ENCODE measurements at regions not wholly inside any gene's neighbourhood (a gene's known extent, or its start where the extent isn't known, plus 50 kb on each side); places are given as distances from the start of the nearest gene placed in this dataset.

DNA sequence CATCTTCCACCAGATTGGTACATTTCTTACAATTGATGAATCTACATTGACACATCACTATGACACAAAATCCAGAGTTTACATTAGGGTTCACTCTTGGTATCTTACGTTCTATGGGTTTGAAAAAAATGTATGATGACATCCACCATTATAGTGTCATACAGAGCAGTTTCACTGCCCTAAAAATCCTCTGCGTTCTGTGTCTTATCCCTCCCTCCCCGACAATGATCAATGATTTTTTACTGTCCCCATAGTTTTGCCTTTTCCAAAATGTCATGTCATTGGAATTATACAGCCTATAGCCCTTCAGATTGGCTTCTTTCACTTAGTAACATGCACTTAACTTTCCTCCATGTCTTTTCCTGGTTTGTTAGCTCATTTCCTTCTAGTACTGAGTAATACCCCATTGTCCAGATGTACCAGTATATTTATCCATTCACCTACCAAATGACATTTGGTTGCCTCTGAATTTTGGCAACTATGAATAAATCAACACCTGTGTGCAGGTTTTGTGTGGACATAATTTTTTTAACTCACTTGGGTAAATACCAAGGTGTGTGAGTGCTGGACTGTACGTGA, 80.9 kb upstream of the CDC42BPA start:
- no peaks in the 10 kb centered on the region for H3K9me3 ChIP-seq (ENCODE audit: control insufficient read depth in 5 of 5, low read length in 5 of 5)
- no peaks in the 10 kb centered on the region for H3K27me3 ChIP-seq (ENCODE audit: control insufficient read depth in 5 of 5, insufficient read depth in 4 of 5, low read length in 5 of 5)
- no peak overlapping the region for H3K9ac ChIP-seq (ENCODE audit: low read length in 5 of 5)

DNA sequence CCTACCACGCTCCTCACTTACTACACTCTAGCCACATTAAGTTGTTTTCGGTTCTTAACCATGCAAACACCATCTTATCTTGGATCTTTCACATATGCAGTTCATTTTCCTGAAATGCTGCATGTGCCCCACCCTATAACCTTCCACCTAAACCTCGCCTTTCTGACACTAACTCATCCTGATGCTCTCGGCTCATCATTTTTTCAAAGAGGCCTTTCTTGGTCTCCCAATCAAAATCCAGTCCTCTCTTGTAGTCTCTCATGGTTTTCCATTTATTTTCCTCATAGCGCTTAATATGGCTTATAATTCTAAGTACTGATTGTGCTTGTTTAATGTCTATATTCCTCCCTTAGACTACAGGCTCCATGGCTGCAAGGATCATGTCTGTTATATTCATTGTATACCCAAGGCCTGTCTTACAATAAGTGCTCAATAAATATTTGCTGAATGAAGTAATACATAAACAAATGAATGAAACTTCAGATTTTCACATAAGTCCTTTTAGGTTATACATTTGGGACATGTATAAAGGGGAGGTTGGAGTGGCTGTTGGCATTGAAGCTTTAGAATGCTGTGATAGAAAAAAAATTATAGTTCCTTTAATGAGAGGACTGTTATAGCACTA, 79.2 kb upstream of the CDC42BPA start:
- Histone ChIP-seq H3K4me3 (ENCODE audit: low read depth in 1 of 5, low read length in 5 of 5) (no peak overlapping the region), H3K36me3 (ENCODE audit: control insufficient read depth in 5 of 5, insufficient read depth in 5 of 5, low read length in 5 of 5) (no peaks in the 10 kb centered on the region), H3K27me3 (ENCODE audit: control insufficient read depth in 5 of 5, insufficient read depth in 4 of 5, low read length in 5 of 5) (no peaks in the 10 kb centered on the region), H3K9ac (ENCODE audit: low read length in 5 of 5) (no peak overlapping the region), H3K27ac (ENCODE audit: low read depth, low read length) (no peak overlapping the region), H3K9me3 (ENCODE audit: control insufficient read depth in 5 of 5, low read length in 5 of 5) (no peaks in the 10 kb centered on the region), H3K4me1 (ENCODE audit: control insufficient read depth in 5 of 5, insufficient read depth in 5 of 5, low read length in 5 of 5) (no peaks in the 10 kb centered on the region)

More for the DNA sequence above, 80.9 kb upstream of the CDC42BPA start:
- Histone ChIP-seq H3K27ac (ENCODE audit: low read depth, low read length) (no peak overlapping the region), H3K4me1 (ENCODE audit: control insufficient read depth in 5 of 5, insufficient read depth in 5 of 5, low read length in 5 of 5) (no peaks in the 10 kb centered on the region), H3K36me3 (ENCODE audit: control insufficient read depth in 5 of 5, insufficient read depth in 5 of 5, low read length in 5 of 5) (no peaks in the 10 kb centered on the region), H3K4me3 (ENCODE audit: low read depth in 1 of 5, low read length in 5 of 5) (no peak overlapping the region)

DNA sequence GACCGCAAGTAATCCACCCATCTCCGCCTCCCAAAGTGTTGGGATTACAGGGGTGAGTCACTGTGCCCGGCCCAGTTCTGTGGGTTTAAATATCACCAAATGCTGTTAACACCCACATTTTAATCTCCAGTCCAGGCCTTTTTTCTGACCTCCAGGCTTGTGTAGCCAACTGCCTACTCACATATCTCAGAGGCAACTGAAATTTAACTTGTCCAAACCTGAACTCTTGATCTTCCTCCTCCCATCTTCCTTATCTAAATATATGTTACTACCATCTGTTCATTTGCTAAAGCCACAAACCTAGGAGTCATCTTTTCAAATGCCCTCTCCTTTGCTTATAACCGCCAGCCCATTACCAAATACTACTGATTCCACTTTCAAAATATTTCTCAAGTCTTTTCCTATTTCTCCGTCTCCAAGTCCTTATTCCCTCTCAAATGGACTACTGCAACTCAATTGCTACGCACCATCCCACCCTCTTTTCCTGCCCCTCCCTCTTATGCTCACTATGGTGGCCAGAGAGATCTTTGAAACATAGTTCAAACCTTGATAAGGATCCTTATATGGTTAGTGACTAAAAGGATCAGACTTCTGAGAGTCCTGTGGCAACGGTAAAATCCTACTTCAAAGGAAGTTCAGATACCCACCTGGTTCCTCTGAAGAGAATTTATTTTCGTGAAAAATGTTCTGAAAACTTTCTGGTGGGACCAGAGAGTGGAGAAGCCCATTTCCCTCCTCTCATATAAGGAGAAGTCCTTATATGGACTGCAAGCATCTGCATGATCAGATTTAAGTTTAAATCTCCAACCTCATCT, 78.5 kb upstream of the CDC42BPA start:
- Histone ChIP-seq H3K9ac (ENCODE audit: low read length in 5 of 5) (no peak overlapping the region), H3K4me1 (ENCODE audit: control insufficient read depth in 5 of 5, insufficient read depth in 5 of 5, low read length in 5 of 5) (no peaks in the 10 kb centered on the region)

DNA sequence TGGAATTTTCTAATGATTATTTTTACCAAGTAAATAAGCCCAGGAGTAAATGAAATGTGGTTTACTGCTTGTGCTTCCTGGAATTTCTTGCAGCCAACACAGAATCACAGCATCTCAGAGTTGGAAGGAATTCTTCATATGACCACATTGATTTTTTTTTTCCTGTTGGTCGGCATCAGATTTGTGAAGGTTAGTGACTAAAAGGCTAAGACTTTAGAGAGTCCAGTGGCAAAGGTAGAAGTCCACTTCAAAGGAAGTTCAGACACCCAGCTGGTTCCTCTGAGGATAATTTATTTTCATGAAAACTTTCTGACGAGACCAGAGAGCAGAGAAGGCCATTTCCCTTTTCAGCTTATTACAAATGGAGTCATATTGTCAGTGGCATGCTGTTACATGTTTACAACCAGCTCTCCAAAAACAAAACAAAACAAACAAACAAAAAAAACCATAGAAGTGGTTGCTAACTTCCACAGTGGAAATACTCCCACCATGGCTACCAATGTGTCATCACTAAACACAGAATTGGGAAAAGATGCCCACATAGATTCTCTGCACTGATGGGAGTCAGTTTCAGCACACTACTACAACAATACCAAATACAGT, 77.2 kb upstream of the CDC42BPA start:
- Histone ChIP-seq H3K9me3 (ENCODE audit: control insufficient read depth in 5 of 5, low read length in 5 of 5) (no peaks in the 10 kb centered on the region), H3K4me3 (ENCODE audit: low read depth in 1 of 5, low read length in 5 of 5) (no peak overlapping the region), H3K4me1 (ENCODE audit: control insufficient read depth in 5 of 5, insufficient read depth in 5 of 5, low read length in 5 of 5) (no peaks in the 10 kb centered on the region), H3K36me3 (ENCODE audit: control insufficient read depth in 5 of 5, insufficient read depth in 5 of 5, low read length in 5 of 5) (no peaks in the 10 kb centered on the region), H3K27me3 (ENCODE audit: control insufficient read depth in 5 of 5, insufficient read depth in 4 of 5, low read length in 5 of 5) (no peaks in the 10 kb centered on the region), H3K27ac (ENCODE audit: low read depth, low read length) (no peak overlapping the region), H3K9ac (ENCODE audit: low read length in 5 of 5) (no peak overlapping the region)

More for the DNA sequence above, 78.5 kb upstream of the CDC42BPA start:
- Histone ChIP-seq H3K27ac (ENCODE audit: low read depth, low read length) (no peak overlapping the region), H3K36me3 (ENCODE audit: control insufficient read depth in 5 of 5, insufficient read depth in 5 of 5, low read length in 5 of 5) (no peaks in the 10 kb centered on the region), H3K4me3 (ENCODE audit: low read depth in 1 of 5, low read length in 5 of 5) (no peak overlapping the region), H3K9me3 (ENCODE audit: control insufficient read depth in 5 of 5, low read length in 5 of 5) (no peaks in the 10 kb centered on the region), H3K27me3 (ENCODE audit: control insufficient read depth in 5 of 5, insufficient read depth in 4 of 5, low read length in 5 of 5) (no peaks in the 10 kb centered on the region)

DNA sequence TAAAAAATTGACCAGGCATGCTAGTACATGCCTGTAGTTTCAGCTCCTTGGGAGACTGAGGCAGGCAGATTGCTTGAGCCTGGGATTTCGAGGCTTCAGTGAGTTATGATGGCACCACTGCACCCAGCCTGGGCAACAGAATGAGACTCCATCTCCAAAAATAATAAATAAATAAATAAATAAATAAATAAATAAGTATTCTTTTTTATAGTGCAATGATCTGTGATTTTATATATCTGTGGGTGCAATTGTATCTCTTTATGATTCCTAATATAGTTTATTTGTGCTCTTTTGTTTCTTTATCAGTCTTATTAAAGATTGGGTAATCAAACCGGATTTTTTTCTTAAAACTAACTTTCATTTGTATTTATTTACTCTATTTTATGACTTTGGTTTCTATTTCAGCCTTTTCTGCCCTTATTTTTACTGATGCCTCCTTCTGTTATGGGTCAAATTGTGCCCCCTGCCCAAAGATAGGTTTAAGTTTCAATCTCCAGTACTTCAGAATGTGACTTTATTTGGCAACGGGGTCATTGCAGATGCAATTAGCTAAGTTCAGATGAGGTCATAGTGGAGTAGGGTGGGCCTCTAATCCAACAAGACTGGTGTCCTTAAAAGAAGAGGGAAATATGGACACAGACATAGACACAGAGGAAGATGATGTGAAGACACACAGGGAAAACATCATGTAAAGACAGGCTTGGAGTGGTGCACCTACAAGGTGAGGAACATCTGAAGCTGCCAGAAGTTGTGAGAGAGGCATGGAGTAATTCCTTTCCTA, 74.9 kb upstream of the CDC42BPA start:
- H3K4me1 ChIP-seq (ENCODE audit: control insufficient read depth in 5 of 5, insufficient read depth in 5 of 5, low read length in 5 of 5), result peaks cover 0 to 6% (median 0%) of the 10 kb centered on the region in 5 donors
- H3K9ac ChIP-seq (ENCODE audit: low read length in 5 of 5), result no peak overlapping the region
- H3K27me3 ChIP-seq (ENCODE audit: control insufficient read depth in 5 of 5, insufficient read depth in 4 of 5, low read length in 5 of 5), result no peaks in the 10 kb centered on the region
- H3K36me3 ChIP-seq (ENCODE audit: control insufficient read depth in 5 of 5, insufficient read depth in 5 of 5, low read length in 5 of 5), result no peaks in the 10 kb centered on the region
- no peak overlapping the region for H3K27ac ChIP-seq (ENCODE audit: low read depth, low read length)
- H3K4me3 ChIP-seq (ENCODE audit: low read depth in 1 of 5, low read length in 5 of 5), result no peak overlapping the region
- no peaks in the 10 kb centered on the region for H3K9me3 ChIP-seq (ENCODE audit: control insufficient read depth in 5 of 5, low read length in 5 of 5)

DNA sequence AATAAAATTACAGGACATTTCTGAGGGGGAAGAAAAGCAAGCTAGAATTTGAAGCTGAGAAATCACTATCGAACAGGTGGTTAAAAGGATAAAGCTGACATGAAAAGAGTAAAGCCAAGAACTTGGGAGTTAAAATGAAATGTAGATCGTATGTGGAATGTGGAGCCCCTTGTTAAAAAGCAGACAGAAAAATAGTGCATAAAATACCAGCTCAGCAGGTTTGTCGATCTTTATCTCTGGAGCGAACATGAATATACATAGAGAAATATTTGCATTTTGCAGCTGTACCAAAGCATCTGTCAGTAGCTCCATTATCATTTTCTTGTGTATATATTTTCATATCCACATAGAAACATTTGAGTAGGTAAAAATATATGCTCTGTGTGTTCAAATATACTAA, 73.6 kb upstream of the CDC42BPA start:
- no peak overlapping the region for H3K27ac ChIP-seq (ENCODE audit: low read depth, low read length)
- no peak overlapping the region for H3K4me3 ChIP-seq (ENCODE audit: low read depth in 1 of 5, low read length in 5 of 5)
- H3K36me3 ChIP-seq (ENCODE audit: control insufficient read depth in 5 of 5, insufficient read depth in 5 of 5, low read length in 5 of 5), result no peaks in the 10 kb centered on the region
- H3K27me3 ChIP-seq (ENCODE audit: control insufficient read depth in 5 of 5, insufficient read depth in 4 of 5, low read length in 5 of 5), result no peaks in the 10 kb centered on the region
- no peak overlapping the region for H3K9ac ChIP-seq (ENCODE audit: low read length in 5 of 5)
- no peaks in the 10 kb centered on the region for H3K9me3 ChIP-seq (ENCODE audit: control insufficient read depth in 5 of 5, low read length in 5 of 5)
- peaks cover 0 to 6% (median 0%) of the 10 kb centered on the region in 5 donors for H3K4me1 ChIP-seq (ENCODE audit: control insufficient read depth in 5 of 5, insufficient read depth in 5 of 5, low read length in 5 of 5)

DNA sequence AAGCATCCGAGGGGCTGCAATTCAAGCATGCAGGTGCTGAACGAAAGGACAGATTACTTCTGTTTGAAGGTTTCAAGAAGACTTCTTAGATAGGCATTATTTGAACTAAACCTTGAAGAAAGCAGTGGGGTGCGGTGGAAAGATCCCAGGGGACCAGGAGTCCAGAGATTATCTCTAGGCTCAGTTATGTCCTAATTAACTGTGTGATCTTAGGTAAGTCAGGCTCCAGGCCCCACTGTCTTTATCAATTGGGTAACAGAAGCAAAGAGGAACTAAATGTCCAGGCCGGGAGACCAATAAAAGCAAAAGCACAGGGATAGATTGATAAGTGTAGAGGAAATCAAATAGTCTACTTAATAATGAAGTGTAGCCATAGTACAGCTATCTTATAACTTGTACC, 72.9 kb upstream of the CDC42BPA start:
- no peak overlapping the region for H3K27ac ChIP-seq (ENCODE audit: low read depth, low read length)

DNA sequence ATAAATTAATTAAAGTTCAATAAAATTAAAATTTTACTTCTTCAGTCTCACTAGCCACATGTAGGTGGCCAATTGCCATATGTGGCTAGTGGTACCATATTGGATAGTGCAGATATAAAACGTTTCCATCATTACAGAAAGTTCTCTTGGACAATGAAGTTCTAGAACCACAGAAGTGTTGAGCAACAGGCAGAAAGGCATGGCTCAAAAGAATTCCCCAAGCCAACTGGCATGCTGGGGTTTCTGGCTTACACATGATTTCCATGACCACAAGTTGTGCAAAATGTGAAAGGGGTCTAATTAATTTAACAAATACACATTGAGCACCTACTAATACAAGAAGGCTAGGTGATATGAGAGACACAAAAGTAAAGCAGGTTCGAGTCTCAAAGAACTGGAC, 72.2 kb upstream of the CDC42BPA start:
- H3K27ac ChIP-seq (ENCODE audit: low read depth, low read length), result no peak overlapping the region
- H3K9ac ChIP-seq (ENCODE audit: low read length in 5 of 5), result no peak overlapping the region
- H3K36me3 ChIP-seq (ENCODE audit: control insufficient read depth in 5 of 5, insufficient read depth in 5 of 5, low read length in 5 of 5), result no peaks in the 10 kb centered on the region
- H3K4me1 ChIP-seq (ENCODE audit: control insufficient read depth in 5 of 5, insufficient read depth in 5 of 5, low read length in 5 of 5), result peaks cover 0 to 6% (median 0%) of the 10 kb centered on the region in 5 donors
- no peaks in the 10 kb centered on the region for H3K9me3 ChIP-seq (ENCODE audit: control insufficient read depth in 5 of 5, low read length in 5 of 5)
- H3K4me3 ChIP-seq (ENCODE audit: low read depth in 1 of 5, low read length in 5 of 5), result no peak overlapping the region
- no peaks in the 10 kb centered on the region for H3K27me3 ChIP-seq (ENCODE audit: control insufficient read depth in 5 of 5, insufficient read depth in 4 of 5, low read length in 5 of 5)

More for the DNA sequence above, 72.9 kb upstream of the CDC42BPA start:
- Histone ChIP-seq H3K36me3 (ENCODE audit: control insufficient read depth in 5 of 5, insufficient read depth in 5 of 5, low read length in 5 of 5) (no peaks in the 10 kb centered on the region), H3K9ac (ENCODE audit: low read length in 5 of 5) (no peak overlapping the region), H3K27me3 (ENCODE audit: control insufficient read depth in 5 of 5, insufficient read depth in 4 of 5, low read length in 5 of 5) (no peaks in the 10 kb centered on the region), H3K4me3 (ENCODE audit: low read depth in 1 of 5, low read length in 5 of 5) (no peak overlapping the region), H3K4me1 (ENCODE audit: control insufficient read depth in 5 of 5, insufficient read depth in 5 of 5, low read length in 5 of 5) (peaks cover 0 to 6% (median 0%) of the 10 kb centered on the region in 5 donors), H3K9me3 (ENCODE audit: control insufficient read depth in 5 of 5, low read length in 5 of 5) (no peaks in the 10 kb centered on the region)

DNA sequence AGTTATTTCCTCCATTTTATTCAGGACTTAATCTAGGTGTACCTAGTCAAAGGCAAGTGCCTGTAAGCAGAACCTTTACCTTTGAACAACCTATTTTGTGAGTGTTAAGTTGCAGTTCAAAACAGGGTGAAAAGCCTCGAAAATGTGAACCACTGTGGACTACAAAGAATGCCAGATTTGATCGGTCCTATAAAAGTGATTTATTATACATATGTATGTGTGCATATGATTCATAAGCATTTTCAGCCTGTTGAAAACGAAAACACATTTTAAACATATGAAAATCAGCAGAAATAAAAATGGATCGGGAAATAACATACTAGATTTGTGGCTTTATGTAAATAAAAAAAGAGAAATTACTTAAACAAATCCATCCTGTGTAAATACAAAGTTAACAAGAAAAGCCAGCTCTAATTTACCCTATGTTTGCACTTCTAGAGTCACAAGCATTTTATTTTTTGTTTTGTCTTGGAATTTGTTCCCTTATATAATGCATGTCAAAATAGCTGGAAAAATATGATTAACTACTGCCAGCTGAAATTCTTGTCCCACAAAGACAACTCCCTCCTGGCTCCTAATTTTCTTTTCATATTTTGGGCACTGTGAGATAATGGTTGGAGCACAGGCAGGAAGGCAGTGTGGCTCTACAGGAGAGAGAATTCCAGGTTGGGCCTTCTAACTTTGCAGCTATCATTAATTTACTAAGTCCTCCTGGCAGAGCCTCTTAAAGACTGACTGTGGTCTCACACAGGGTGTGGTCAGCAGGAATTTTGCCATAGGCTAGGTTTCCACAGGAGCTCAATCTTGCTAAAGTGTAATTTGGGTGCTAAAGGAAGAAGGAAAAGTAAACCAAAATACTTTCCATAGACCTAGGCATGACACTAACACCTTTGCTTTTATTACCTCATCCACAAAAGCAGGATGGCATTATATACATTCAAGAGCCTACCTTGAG, 70.2 kb upstream of the CDC42BPA start:
- H3K9ac ChIP-seq (ENCODE audit: low read length in 5 of 5), result no peak overlapping the region
- no peak overlapping the region for H3K4me3 ChIP-seq (ENCODE audit: low read depth in 1 of 5, low read length in 5 of 5)
- no peaks in the 10 kb centered on the region for H3K36me3 ChIP-seq (ENCODE audit: control insufficient read depth in 5 of 5, insufficient read depth in 5 of 5, low read length in 5 of 5)

More for the DNA sequence above, 70.2 kb upstream of the CDC42BPA start:
- Histone ChIP-seq H3K9me3 (ENCODE audit: control insufficient read depth in 5 of 5, low read length in 5 of 5) (no peaks in the 10 kb centered on the region), H3K27ac (ENCODE audit: low read depth, low read length) (no peak overlapping the region), H3K4me1 (ENCODE audit: control insufficient read depth in 5 of 5, insufficient read depth in 5 of 5, low read length in 5 of 5) (peaks cover 0 to 6% (median 0%) of the 10 kb centered on the region in 5 donors), H3K27me3 (ENCODE audit: control insufficient read depth in 5 of 5, insufficient read depth in 4 of 5, low read length in 5 of 5) (no peaks in the 10 kb centered on the region)
